ENCODE measurements at regions not wholly inside any gene's neighbourhood (a gene's known extent, or its start where the extent isn't known, plus 50 kb on each side); places are given as distances from the start of the nearest gene placed in this dataset.

- DNase-seq (ENCODE audit: low read depth, low spot score): no peak
Observed at GRCh38 chrX:20623448-20623847, 356.7 kb upstream of the RPS6KA3 start.

DNA sequence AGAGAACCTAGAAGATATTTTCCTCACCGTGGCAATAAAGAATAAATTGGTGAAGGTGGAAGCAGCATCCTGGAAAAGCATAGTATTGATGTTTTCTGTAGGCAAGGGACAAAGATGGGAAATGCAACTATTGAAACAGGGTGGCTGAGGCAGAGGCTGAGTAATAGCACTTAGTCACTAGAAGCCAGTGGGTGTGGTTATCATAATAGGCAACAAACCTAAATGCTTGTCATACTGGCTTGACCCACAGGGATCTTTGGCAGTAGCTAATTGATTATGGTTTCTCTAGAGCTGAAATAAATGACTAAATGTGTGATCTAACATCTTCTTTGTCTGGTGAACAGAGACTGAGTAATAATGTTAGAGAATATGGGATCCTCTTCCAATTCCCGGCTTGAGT is 353.6 kb upstream of the RPS6KA3 start:
- no peak for DNase-seq (ENCODE audit: low read depth, low spot score)

- no peak for DNase-seq (ENCODE audit: low read depth, low spot score)
Observed at GRCh38 chrX:20609916-20610415, 343.3 kb upstream of the RPS6KA3 start.

GRCh38 chrX:20606831-20607230 is 340.1 kb upstream of the RPS6KA3 start:
- no peak for DNase-seq (ENCODE audit: low read depth, low spot score)

DNA sequence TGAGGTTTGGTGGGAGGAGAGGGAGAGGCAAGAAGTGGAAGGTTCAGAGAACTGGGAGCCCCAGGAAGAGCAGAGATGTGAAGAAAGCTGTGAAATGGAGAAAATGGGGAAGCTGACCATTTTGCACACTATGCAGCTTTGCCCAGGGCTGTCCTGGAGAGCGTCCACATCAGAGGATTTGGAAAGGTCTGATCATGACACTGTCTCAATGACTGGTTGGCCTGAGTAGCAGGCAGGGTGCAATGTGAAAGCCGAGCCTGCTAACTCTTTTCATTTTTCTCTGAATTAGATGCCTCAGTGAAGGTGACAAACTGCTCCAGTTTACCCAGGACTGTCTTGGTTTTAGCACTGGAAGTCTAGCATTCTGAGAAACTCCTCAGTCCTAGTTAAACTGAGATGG is 330.1 kb upstream of the RPS6KA3 start:
- DNase-seq (ENCODE audit: low read depth, low spot score): no peak

- DNase-seq (ENCODE audit: low read depth, low spot score): no peak
Observed at GRCh38 chrX:20595928-20596575, 329.3 kb upstream of the RPS6KA3 start.

GRCh38 chrX:20594985-20595384 is 328.3 kb upstream of the RPS6KA3 start:
- DNase-seq (ENCODE audit: low read depth, low spot score): no peak

DNA sequence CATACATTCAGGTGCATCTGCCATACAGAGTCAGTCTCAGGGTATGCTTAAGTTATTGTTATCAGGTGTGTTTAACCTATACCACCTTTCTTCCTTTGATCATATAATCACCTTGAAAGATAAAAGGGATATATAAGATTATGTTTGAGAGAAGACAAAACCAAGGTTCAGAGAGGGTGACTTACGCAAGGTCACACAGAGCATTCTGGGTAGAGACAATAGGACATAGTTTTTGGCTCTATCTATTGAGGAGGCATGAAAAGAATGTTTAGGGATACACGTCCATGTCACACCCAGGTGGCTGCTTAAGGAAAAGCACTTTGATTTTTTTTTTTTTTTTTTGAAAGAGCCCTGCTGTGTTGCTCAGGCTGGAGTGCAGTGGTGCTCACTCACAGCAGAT is 327.1 kb upstream of the RPS6KA3 start:
- no peak for DNase-seq (ENCODE audit: low read depth, low spot score)

DNA sequence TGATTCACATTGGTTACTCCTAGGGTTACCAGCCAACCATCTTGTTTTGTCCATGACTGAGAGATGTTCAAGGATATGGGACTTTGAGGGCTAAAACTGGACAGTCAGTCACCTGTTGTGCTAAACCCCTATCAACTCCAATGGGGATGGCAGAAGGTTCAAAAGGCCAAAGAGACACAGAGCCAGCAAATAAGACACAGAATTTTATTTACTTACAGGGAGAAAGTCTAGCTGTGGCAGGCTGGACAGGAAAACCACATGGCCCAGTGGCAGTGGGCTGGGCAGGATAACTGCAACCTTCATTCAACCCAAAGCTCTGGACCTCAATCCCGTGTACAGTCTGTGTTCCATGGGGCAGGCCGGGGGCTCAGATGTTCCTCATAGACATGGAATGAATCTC is 326.7 kb upstream of the RPS6KA3 start:
- no peak for DNase-seq (ENCODE audit: low read depth, low spot score)

GRCh38 chrX:20591246-20591645 is 324.5 kb upstream of the RPS6KA3 start:
- no peak for DNase-seq (ENCODE audit: low read depth, low spot score)

DNA sequence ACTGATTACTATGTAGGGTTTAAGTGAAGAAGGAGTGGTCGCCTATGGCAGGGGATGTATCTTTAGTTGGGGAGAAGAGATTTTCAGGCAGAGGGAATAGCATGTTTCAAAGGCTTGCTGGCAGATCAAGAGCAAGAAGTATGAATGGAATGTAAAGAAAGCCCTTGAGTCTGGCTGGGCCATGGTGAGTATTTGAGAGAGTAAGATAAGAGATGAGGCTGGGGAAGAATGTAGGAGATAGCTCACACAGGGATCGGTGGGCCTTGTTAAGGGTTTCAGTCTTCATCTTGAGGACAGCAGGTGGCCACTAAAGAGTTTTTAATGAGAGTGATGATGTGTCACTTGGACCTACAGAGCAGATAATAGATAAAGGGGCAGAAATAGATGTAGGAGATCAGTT is 319.1 kb upstream of the RPS6KA3 start:
- DNase-seq (ENCODE audit: low read depth, low spot score): no peak

DNA sequence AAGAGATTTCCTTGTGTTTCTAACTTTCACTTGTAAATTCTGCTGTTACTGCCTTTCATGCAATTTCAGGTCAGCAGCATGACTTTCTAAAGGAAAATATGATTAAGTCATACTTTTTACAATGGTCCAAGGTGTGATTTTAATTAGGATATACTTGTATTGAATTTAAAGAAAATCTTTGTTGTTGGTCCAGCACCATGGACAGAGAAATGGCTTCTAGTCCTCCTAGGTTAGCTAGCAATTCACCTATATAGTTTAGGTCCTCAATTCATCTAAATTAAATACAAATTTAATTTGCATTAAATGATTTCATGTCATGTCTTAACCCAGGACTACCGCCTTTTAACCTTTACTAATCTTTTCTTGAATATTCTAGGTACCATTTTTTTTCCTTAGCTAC is 304.9 kb upstream of the RPS6KA3 start:
- no peak for DNase-seq (ENCODE audit: low read depth, low spot score)

- DNase-seq (ENCODE audit: low read depth, low spot score): no peak
Observed at GRCh38 chrX:20567108-20567507, 300.4 kb upstream of the RPS6KA3 start.

DNA sequence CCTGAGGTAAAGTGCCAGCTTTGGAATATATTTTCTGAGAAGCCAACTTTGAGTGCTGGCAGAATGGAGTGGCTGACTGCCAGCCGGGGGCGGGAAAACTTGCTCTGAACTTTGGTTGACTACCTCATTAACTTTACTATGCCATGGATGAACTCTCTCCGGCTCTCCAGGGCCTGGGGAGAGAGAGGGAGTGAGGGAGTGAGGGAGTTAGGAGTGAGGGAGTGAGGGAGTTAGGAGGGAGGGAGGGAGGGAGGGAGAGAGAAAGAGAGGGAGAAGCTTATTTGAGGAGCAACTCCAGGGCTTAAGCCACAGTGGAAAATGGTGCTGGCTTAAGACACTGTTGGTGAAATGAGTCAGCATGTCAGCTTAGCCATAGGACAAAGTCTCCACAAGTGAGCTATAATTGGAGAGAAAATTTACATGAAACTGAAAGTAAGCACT is 280.9 kb upstream of the RPS6KA3 start:
- DNase-seq (ENCODE audit: low read depth, low spot score): no peak

GRCh38 chrX:20545538-20545937 is 278.8 kb upstream of the RPS6KA3 start:
- no peak for DNase-seq (ENCODE audit: low read depth, low spot score)

DNA sequence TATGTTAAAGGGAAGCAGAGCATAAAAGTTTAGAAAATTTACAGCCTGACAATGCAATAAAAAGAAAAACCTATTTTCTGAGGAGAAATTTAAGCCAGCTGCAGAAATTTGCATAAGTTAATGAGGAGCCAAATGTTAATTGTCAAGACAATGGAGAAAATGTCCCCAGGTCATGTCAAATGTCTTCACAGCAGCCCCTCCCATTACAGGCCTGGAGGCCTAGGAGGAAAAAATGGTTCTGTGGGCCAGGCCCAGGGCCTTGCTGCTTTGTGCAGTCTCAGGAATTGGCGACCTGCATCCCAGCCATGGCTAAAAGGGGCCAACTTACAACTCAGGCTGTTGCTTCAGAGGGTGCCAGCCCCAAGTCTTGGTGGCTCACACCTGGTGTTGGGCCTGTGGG is 275.4 kb upstream of the RPS6KA3 start:
- DNase-seq (ENCODE audit: low read depth, low spot score): no peak

- DNase-seq (ENCODE audit: low read depth, low spot score): no peak
Observed at GRCh38 chrX:20538974-20539373, 272.3 kb upstream of the RPS6KA3 start.

DNA sequence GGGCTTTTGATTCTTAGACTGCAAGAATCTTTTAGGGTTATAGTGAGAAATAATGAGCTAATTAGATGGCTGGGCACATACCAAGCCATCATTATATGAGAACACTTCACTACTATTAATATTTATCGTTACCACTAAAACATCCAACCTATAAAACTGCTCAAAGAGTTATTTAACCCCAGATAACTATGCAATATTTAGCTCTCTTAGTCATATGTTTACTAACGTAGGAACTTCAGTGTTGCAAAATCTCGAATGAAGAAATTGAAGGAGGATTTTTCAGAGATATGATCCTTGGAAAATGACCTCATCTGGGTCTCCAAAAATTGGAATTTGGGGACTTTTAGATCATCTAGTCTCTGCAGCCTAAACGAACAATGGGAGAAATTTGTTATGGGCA is 265.0 kb upstream of the RPS6KA3 start:
- no peak for DNase-seq (ENCODE audit: low read depth, low spot score)

DNA sequence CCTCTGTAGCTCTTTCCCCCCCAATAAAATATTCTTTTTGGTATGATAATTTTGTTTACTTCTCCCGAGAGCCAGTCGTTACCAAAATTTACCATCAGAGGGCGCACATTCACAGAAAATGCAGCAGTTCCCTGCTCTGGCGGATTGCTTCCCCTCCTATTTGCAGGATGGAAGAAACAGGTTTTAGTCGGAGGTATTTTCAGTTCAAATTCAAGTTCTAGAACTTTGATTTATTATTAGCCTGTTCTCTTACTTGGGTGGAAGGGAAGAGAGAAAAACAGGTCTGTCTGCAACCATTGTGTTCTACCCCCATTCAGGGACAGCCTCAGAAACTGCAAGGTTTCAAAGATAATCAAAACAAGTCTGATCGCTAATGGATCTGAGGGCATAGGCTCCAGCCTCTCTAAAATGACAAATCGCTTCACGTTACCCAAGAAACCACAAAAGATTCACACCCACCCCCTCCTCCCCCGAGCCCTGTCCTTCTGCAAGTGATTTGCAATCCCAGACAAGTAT is 263.8 kb upstream of the RPS6KA3 start:
- no peak for DNase-seq (ENCODE audit: low read depth, low spot score)

GRCh38 chrX:20529711-20530110 is 263.0 kb upstream of the RPS6KA3 start:
- DNase-seq (ENCODE audit: low read depth, low spot score): no peak

DNA sequence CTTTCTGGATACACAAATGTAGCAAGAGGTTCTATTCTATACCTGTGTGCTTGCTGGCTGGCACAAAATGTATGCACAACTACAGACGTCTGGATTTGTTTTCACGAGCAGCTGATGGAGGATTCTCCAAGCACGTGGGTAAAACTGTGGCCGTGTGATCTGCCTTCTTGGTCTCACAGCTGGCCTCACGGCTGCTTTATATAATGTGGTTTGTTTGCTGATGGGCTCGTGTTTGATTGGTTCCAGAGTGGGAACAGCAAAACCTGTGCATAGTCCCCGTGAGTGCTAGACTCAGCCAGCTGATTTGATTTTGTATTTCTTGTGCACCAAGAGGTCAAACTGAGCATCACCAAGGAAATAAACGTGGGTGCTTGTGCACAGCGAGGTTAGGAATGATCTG is 262.6 kb upstream of the RPS6KA3 start:
- no peak for DNase-seq (ENCODE audit: low read depth, low spot score)

- no peak for DNase-seq (ENCODE audit: low read depth, low spot score)
Observed at GRCh38 chrX:20527558-20528011, 260.9 kb upstream of the RPS6KA3 start.

DNA sequence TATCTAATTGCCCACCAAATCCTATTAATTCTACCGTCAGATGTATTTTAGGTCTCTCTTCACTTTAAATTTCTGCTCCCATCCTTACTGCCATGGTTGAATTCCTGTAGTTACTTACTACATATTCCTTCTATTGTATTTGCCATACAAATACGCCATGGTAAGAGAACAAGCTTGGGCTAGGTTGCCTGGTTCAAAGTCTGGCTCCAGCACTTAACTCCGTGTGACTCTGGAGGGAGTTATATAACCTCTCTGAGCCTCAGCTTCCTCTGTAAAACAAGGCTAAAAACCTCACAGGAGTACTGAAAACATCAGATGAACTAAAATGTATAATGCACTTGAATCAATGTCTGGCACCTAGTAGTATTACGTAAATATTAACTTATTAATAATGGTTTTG is 260.3 kb upstream of the RPS6KA3 start:
- no peak for DNase-seq (ENCODE audit: low read depth, low spot score)

Data from smooth muscle cell of the brain vasculature (primary cell).